ENCODE measurements at regions not wholly inside any gene's neighbourhood (a gene's known extent, or its start where the extent isn't known, plus 50 kb on each side); places are given as distances from the start of the nearest gene placed in this dataset.

- no peak overlapping the region for H3K27ac ChIP-seq
- intact Hi-C loops (cut with DNase I), result no loop called here
- H3K9me3 ChIP-seq, result no peaks in the 10 kb centered on the region
- no peak overlapping the region for H3K4me3 ChIP-seq
- H3K36me3 ChIP-seq, result no peaks in the 10 kb centered on the region
- no peak for TF ChIP-seq CTCF (IDR thresholded peaks at IDR 0.05)
- ATAC-seq (no peak), DNase-seq (no peak)
- H3K4me1 ChIP-seq, result no peaks in the 10 kb centered on the region
- H3K27me3 ChIP-seq, result no peaks in the 10 kb centered on the region
Observed at GRCh38 chr2:128578406-128579390, 260.0 kb upstream of the HS6ST1 start.

GRCh38 chr2:128579825-128580224, 261.2 kb upstream of the HS6ST1 start:
- Histone ChIP-seq H3K4me1 (peaks cover 0 to 3% of the 10 kb centered on the region in 2 donors), H3K36me3 (no peaks in the 10 kb centered on the region), H3K9me3 (no peaks in the 10 kb centered on the region), H3K4me3 (no peak overlapping the region), H3K27ac (no peak overlapping the region), H3K27me3 (no peaks in the 10 kb centered on the region)
- no peak for TF ChIP-seq CTCF (IDR thresholded peaks at IDR 0.05)
- ATAC-seq, result no peak
- intact Hi-C loops (cut with DNase I), result no loop called here
- no peak for DNase-seq

GRCh38 chr2:128580988-128581848, 262.6 kb upstream of the HS6ST1 start:
- Histone ChIP-seq H3K36me3 (no peaks in the 10 kb centered on the region), H3K27me3 (no peaks in the 10 kb centered on the region), H3K4me1 (peaks cover 0 to 3% of the 10 kb centered on the region in 2 donors), H3K27ac (no peak overlapping the region), H3K9me3 (peaks cover 0 to 5% of the 10 kb centered on the region in 2 donors), H3K4me3 (no peak overlapping the region)
- intact Hi-C loops (cut with DNase I), result no loop called here
- no peak for ATAC-seq
- TF ChIP-seq CTCF (IDR thresholded peaks at IDR 0.05), result no peak
- peak in 1 of 4 donors; percentile 58 for DNase-seq

GRCh38 chr2:128581849-128582244, 263.2 kb upstream of the HS6ST1 start:
- Histone ChIP-seq H3K4me1 (peaks cover 0 to 3% of the 10 kb centered on the region in 2 donors), H3K36me3 (no peaks in the 10 kb centered on the region), H3K27ac (no peak overlapping the region), H3K4me3 (no peak overlapping the region), H3K9me3 (peaks cover 0 to 5% of the 10 kb centered on the region in 2 donors), H3K27me3 (no peaks in the 10 kb centered on the region)
- TF ChIP-seq CTCF (IDR thresholded peaks at IDR 0.05), result no peak
- ATAC-seq (no peak), DNase-seq (peak in 1 of 4 donors; percentile 47)
- intact Hi-C loops (cut with DNase I), result no loop called here
